Thyroid gland (tissue), 4 donors: ENCODE measurements at regions not wholly inside any gene's neighbourhood (a gene's known extent, or its start where the extent isn't known, plus 50 kb on each side); places are given as distances from the start of the nearest gene placed in this dataset.

ENCODE experiments used
- DNase-seq, 2 donors: peaks; one replicate each; pipeline ENCODE4 v3.0.0-alpha.2; 2019
- H3K27ac ChIP-seq, 3 donors: fragments of 200-600 bp; sonication (generic); 1 replicate in 2 of 3; 2 replicates in 1 of 3; pipeline ENCODE4 v1.5.1; 2016 to 2019; ENCODE audit warnings: mild to moderate bottlenecking in 1 of 3, moderate library complexity in 1 of 3
- H3K27me3 ChIP-seq: fragments of 200-600 bp; sonication (generic); one replicate; pipeline ENCODE4 v1.5.1; 2019
- H3K36me3 ChIP-seq, 2 donors: fragments of 200-600 bp; sonication (generic); one replicate each; pipeline ENCODE4 v1.5.1; 2016 to 2019
- H3K4me1 ChIP-seq, 2 donors: fragments of 200-600 bp; sonication (generic); one replicate each; pipeline ENCODE4 v1.5.1; 2017 to 2019
- H3K4me3 ChIP-seq, 3 donors: fragments of 200-600 bp; sonication (generic); replicated peaks in 1 of 3; 1 replicate in 2 of 3; 2 replicates in 1 of 3; pipeline ENCODE4 v1.5.1; 2016; ENCODE audit warnings: mild to moderate bottlenecking in 1 of 3
- H3K9me3 ChIP-seq: fragments of 200-600 bp; sonication (generic); one replicate; pipeline ENCODE4 v1.5.1; 2017
- POLR2A ChIP-seq, 2 donors: fragments of 450-650 bp; IDR thresholded peaks; one replicate each; pipeline ENCODE4 v1.6.1; 2017; ENCODE audit warnings: antibody characterized with exemption in 2 of 2, mild to moderate bottlenecking in 2 of 2, moderate library complexity in 1 of 2
- WGBS, 2 donors: methylation state at CpG; one replicate each; pipeline ENCODE4 v1.1.5; 2017; 5-methylcytosine and 5-hydroxymethylcytosine counted together
- intact Hi-C: fragments of 100-400 bp; cut with DNase I; formaldehyde crosslinking; loops from one replicate; pipeline ENCODE4 v1.15.1; 2023
- TF ChIP-seq, protein P1 (sequence below), 6 experiments: fragments of 200-600 bp in 3 of 6; fragments of 450-650 bp in 3 of 6; sonication (generic) in 3 of 6; IDR thresholded peaks; one replicate each; pipeline ENCODE4 v1.5.1; 2016 to 2019; ENCODE audit warnings: antibody characterized with exemption in 6 of 6, mild to moderate bottlenecking in 2 of 6, inconsistent platforms in 1 of 6, moderate library complexity in 1 of 6

- DNase-seq = no peak
- no peak for TF ChIP-seq POLR2A (IDR thresholded peaks at IDR 0.05)
- TF ChIP-seq, protein P1, sequence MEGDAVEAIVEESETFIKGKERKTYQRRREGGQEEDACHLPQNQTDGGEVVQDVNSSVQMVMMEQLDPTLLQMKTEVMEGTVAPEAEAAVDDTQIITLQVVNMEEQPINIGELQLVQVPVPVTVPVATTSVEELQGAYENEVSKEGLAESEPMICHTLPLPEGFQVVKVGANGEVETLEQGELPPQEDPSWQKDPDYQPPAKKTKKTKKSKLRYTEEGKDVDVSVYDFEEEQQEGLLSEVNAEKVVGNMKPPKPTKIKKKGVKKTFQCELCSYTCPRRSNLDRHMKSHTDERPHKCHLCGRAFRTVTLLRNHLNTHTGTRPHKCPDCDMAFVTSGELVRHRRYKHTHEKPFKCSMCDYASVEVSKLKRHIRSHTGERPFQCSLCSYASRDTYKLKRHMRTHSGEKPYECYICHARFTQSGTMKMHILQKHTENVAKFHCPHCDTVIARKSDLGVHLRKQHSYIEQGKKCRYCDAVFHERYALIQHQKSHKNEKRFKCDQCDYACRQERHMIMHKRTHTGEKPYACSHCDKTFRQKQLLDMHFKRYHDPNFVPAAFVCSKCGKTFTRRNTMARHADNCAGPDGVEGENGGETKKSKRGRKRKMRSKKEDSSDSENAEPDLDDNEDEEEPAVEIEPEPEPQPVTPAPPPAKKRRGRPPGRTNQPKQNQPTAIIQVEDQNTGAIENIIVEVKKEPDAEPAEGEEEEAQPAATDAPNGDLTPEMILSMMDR (IDR thresholded peaks at IDR 0.05) = no peak
- no peaks in the 10 kb centered on the region for H3K9me3 ChIP-seq
- H3K4me3 ChIP-seq = no peak overlapping the region
- no peak overlapping the region for H3K27ac ChIP-seq
- WGBS, 2 donors = 94 to 95% methylated on average over 4 of the region's 4 CpGs
- no peaks in the 10 kb centered on the region for H3K36me3 ChIP-seq
- peaks cover 2 to 6% of the 10 kb centered on the region in 2 donors for H3K4me1 ChIP-seq
- intact Hi-C loops = no loop called here
- H3K27me3 ChIP-seq = no peaks in the 10 kb centered on the region
Observed at GRCh38 chr16:72615856-72616255, 432.1 kb downstream of the ZFHX3 start.

DNA sequence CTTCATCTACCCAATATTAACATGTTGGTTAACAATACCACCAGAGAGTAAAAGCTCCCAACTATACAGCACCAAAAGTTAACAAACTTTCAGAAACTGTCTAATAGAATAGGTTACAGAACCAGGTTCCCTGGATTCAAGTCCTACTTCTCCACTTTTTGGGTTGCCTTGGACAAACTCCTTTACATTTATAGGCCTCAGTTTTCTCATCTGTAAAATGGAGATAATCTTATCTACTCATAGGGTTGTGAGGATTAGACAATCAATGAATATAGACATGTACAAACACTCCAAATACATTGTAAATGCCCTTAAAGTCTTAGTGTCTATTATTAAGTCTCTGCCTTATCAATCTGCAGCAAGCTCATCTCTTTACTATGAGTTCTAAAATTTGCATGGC lies 435.2 kb downstream of the ZFHX3 start:
- DNase-seq = no peak
- no peak overlapping the region for H3K4me3 ChIP-seq
- no peaks in the 10 kb centered on the region for H3K27me3 ChIP-seq
- H3K36me3 ChIP-seq = no peaks in the 10 kb centered on the region
- peak overlapping the region in 1 of 3 donors; percentile 53 for H3K27ac ChIP-seq
- no peaks in the 10 kb centered on the region for H3K4me1 ChIP-seq
- intact Hi-C loops = no loop called here
- H3K9me3 ChIP-seq = no peaks in the 10 kb centered on the region
- TF ChIP-seq, protein P1 (IDR thresholded peaks at IDR 0.05) = no peak
- no peak for TF ChIP-seq POLR2A (IDR thresholded peaks at IDR 0.05)

DNA sequence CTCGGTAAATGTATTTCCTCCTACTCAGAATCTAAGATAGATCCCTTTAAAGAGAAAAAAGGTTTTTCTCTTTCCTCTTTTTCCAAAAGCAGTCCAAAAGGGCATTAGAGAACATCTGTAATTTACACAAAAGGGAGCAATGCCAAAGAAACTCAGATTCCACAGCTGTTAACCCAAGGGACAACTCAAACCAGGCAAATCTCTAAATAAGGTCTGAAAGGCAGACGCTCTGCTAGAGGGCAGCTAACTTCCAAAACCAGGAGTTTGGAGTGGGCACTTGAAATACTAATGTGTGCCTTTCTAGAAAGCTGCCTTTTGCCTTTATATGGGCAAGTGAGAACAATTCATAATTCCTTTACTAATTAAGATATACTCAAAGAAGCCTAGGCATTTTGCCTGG lies 435.7 kb downstream of the ZFHX3 start:
- TF ChIP-seq, protein P1 (IDR thresholded peaks at IDR 0.05) = no peak
- TF ChIP-seq POLR2A (IDR thresholded peaks at IDR 0.05) = no peak
- Histone ChIP-seq H3K4me3 (no peak overlapping the region), H3K27ac (peak overlapping the region in 1 of 3 donors; percentile 53), H3K9me3 (no peaks in the 10 kb centered on the region), H3K27me3 (no peaks in the 10 kb centered on the region), H3K36me3 (no peaks in the 10 kb centered on the region), H3K4me1 (no peaks in the 10 kb centered on the region)
- WGBS, 2 donors = 21 to 29% methylated on average over 2 of the region's 2 CpGs
- intact Hi-C loops = no loop called here
- peak; percentile 23 for DNase-seq

- Histone ChIP-seq H3K4me1 (no peaks in the 10 kb centered on the region), H3K36me3 (no peaks in the 10 kb centered on the region), H3K4me3 (no peak overlapping the region), H3K9me3 (no peaks in the 10 kb centered on the region), H3K27me3 (no peaks in the 10 kb centered on the region), H3K27ac (no peak overlapping the region)
- intact Hi-C loops = no loop called here
- TF ChIP-seq, protein P1 (IDR thresholded peaks at IDR 0.05) = no peak
- no peak for TF ChIP-seq POLR2A (IDR thresholded peaks at IDR 0.05)
- 78 to 83% methylated on average over 3 of the region's 3 CpGs for WGBS, 2 donors
- DNase-seq = no peak
Observed at GRCh38 chr16:72609933-72610332, 438.0 kb upstream of the PMFBP1 start.

- no peak for TF ChIP-seq POLR2A (IDR thresholded peaks at IDR 0.05)
- TF ChIP-seq, protein P1 (IDR thresholded peaks at IDR 0.05) = no peak
- intact Hi-C loops = no loop called here
- no peaks in the 10 kb centered on the region for H3K36me3 ChIP-seq
- H3K27me3 ChIP-seq = no peaks in the 10 kb centered on the region
- no peak for DNase-seq
- H3K9me3 ChIP-seq = no peaks in the 10 kb centered on the region
- no peaks in the 10 kb centered on the region for H3K4me1 ChIP-seq
- 82 to 90% methylated on average over 1 of the region's 1 CpG for WGBS, 2 donors
- no peak overlapping the region for H3K27ac ChIP-seq
- H3K4me3 ChIP-seq = no peak overlapping the region
Observed at GRCh38 chr16:72609066-72609465, 437.1 kb upstream of the PMFBP1 start.
